ENCODE measurements at regions not wholly inside any gene's neighbourhood (a gene's known extent, or its start where the extent isn't known, plus 50 kb on each side); places are given as distances from the start of the nearest gene placed in this dataset.

GRCh38 chr3:117589454-117589853 lies 879.9 kb downstream of the TUSC7 start:
- no peak for DNase-seq

DNA sequence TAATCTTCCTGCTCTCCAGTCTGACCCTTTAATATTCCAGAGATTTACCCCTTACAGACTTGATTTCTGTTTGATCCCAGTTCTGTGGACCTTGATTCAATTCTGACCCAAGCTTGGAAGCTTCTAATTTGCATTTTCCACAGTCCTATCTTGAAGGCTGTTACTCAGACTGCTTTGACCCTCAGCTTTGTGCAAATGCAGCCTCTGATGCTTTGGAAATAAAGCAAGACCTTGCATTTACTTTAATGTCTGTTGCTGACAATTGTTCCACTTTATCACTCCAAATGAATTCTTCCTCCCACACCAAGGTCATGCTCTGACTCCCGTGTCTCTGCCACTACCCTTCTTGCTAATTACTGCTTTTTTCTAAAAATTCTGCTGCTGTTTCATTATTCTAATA lies 886.0 kb downstream of the TUSC7 start:
- no peak for DNase-seq

DNA sequence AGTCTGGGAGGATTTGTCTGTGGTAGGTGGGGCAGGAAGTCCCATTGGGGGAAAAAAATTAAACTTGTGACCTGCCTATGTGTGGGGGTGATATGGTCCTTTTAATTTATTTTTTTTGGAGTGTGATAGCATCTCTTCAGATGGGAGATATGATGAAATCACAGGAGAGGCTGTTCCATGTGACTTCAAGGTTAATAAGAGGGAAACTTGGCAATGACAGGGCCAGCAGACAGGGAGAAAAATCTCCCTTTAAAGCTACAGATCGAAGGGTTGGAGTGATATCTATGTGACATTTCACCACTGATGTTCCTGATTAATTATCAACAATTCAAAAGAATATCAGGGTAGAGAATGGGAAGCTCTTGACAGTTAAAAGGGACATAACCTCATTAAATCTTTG lies 886.9 kb downstream of the TUSC7 start:
- DNase-seq: no peak

DNA sequence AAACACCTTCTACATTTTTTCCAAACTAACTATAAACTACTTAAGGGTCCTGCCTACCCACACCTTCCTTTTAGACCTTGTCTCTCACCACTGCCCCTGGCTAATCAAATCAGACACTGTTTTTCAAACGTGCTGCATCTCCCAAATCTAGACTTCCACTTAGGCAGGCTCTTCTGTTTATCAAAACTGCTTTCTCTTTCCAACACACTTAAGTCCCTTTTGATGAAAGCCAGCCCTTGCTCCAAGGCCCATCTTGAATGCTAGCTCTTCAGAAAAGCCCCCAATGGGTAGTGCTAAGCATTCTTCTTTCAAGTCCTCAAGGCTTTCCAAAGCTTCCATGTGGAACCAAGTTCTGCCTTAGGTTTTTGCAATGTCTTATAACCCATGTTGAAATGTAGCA lies 888.3 kb downstream of the TUSC7 start:
- no peak for DNase-seq

GRCh38 chr3:117600112-117600511 lies 890.5 kb downstream of the TUSC7 start:
- no peak for DNase-seq

DNA sequence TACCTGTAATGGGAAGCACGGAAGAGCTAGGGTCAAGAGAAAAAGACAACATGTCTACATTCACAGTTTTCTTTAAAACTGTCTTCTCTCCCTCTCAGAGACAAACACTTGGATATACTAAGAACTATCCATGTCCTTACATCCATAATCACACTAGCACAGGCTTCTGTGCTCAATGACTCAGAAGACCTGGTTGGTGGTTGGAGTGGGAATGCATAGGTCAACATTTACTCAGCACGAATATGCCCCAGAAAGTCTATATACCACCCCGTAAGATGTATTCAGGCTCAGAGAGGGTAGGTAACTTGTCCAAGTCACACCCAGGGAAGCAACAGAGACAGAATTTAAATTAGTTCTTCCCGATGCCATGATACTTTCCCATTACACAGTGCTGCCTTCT lies 891.1 kb downstream of the TUSC7 start:
- DNase-seq: no peak

DNA sequence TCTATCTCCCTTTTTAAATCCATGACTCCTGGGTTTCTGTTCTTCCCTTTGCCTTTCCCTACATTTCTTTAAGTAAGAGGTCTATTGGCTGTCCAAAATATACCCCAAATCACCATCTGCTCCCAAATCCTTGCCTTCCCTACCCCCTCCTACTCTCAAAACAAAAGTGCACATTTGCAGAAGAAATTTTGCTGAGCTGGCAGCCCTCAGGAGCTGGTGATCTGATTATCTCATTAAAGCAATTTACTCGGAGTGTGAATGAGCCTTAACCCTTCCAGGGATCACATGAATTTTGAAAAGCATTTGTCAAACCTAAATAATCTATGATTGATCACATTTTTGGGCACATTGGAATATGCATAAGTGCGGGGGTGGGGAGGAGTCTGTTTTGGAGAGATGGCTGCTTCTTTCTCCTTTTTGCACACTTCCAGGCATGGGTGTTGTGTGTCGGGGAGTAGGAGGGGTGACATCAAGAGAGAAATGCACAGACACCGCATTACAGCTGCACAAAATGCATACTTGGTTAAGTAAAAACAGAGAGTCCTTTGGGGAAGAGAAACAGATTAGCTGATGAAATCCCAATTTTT lies 892.6 kb downstream of the TUSC7 start:
- DNase-seq: no peak

DNA sequence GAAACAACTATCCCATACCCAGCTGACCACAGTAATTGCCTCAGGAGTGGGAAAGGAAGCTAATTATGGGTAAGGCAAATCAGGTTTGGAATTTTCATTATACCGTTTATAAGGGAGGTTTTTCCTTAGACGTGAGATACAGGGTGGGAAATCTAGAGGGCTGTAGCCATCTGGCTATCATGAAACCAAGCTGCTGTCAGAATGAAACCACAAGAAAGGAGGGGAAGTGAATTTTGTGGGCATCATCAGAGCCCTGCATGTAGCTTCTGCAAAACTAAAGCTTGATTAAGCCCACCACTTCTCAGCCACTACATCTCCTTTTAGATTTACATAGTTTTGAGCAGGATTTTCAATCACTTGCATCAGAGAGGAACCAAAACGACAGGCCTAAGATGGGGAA lies 893.5 kb downstream of the TUSC7 start:
- peak; percentile 13 to 20 for DNase-seq

DNA sequence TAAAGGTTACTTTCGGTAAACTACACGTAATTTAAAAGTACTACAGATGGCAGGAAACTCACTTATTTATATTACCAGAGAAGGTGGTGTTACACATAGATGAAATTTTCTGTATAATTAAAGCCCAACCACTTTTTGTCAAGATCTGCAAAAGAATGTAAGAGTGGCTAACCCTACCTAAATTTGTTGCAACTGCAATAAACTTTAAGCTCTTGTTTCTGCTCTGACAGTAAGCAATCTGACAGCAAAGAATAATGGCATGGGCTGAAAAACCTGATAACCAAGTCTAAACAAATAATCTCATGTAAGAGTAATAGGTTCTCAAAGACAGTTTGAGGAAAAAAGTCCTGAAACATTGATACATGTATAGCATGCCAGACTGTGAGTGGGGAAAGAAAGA lies 897.3 kb downstream of the TUSC7 start:
- no peak for DNase-seq

GRCh38 chr3:117609330-117609729 lies 899.8 kb downstream of the TUSC7 start:
- no peak for DNase-seq

DNA sequence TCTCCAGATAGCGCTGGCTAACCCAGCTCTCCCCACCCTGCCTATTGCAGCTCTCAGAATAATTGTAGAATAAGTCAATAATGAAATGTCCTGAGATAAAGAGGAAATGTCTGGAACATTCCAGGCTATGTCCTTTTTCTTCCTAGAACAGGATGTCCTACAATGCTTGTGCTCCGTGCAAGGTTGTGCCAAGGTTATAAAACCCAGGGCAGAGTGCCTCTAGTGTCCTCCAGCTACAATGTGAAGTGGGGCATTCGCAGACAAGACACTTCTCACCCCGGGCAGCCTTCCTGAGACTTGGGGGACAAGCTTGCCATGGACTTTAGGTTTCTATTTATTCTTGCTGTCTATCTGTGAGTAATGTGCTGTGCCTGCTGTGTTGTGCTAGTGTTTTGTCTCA lies 900.6 kb downstream of the TUSC7 start:
- DNase-seq: no peak

GRCh38 chr3:117611211-117611610 lies 901.6 kb downstream of the TUSC7 start:
- no peak for DNase-seq

GRCh38 chr3:117616227-117616626 lies 906.6 kb downstream of the TUSC7 start:
- no peak for DNase-seq

- no peak for DNase-seq
Observed at GRCh38 chr3:117617906-117618305, 908.3 kb downstream of the TUSC7 start.

GRCh38 chr3:117618462-117618861 lies 908.9 kb downstream of the TUSC7 start:
- no peak for DNase-seq

DNA sequence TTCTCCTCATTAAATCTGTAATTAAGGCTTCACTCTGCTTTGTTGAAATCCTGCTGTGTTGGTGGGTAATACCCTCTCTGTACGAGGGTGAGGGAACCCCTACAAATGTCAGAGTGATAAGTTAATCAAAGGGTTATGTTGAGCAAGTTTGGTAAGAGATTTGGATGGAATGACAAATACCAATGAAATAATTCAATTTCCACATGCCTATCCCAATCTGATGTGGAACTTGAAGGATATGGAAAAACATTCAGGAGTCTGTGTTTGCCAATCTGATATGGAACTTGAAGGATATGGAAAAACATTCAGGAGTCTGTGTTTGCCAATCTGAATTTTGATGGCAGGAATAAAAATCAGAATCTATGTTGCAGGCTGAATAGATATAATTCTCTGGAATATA lies 910.2 kb downstream of the TUSC7 start:
- no peak for DNase-seq

- no peak for DNase-seq
Observed at GRCh38 chr3:117622171-117622841, 912.7 kb downstream of the TUSC7 start.

- no peak for DNase-seq
Observed at GRCh38 chr3:117624424-117624823, 914.8 kb downstream of the TUSC7 start.

DNA sequence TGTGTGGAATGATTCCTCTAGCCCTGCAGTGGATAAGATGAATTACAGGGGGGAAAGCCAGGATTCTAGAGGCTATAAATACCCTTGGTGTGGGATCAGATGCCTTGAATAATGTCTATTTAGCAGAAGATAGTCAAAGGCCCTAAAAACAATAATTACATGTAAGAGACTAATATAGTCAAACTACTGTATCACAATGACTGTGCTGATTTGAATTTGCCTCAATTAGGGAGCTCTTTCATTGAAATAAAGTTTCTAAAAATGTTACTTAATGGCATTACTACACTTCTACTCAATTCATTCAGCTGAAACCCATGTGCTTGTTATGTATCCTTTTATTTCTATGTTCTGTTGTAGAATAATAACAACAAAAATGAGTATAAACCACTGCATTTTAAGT lies 915.6 kb downstream of the TUSC7 start:
- no peak for DNase-seq

DNA sequence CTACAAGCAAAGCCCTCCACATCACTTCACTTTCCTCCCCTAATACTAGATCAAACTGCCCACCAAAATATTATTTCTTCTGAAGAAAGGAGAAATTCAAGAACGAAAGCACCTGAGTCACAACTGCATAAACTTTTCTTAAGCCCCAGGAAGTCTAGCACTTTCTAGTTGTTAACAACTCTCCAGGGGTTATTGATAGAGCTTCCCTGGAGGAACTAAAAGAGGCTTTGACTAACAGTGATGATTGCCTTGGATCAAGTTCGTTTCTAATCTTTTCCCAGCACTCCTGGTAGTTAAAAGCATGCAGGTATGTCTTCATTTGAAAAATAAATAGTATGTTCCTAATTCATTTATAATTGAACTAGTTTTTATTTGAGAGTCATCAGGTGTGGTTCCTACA lies 917.0 kb downstream of the TUSC7 start:
- DNase-seq: no peak

GRCh38 chr3:117628823-117629291 lies 919.3 kb downstream of the TUSC7 start:
- no peak for DNase-seq

- no peak for DNase-seq
Observed at GRCh38 chr3:117629505-117629904, 919.9 kb downstream of the TUSC7 start.

DNA sequence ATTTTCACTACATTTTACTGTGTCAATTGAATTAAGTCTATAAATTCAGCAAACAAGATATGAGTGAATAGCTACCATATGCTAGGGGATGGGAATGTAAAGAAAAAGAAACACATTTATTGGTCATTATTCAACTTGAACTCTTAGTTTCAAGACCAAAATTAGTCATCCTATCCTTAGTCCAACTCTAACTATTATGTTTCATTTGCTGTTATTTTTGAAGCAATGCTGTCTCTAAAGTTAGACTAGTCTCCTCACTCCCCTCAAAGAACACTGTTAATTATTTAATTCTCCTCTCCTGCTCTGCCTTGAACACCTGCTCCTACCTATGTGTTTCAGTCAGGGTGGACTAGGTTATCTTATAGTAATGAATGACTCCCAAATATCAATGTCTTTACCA lies 920.9 kb downstream of the TUSC7 start:
- no peak for DNase-seq

DNA sequence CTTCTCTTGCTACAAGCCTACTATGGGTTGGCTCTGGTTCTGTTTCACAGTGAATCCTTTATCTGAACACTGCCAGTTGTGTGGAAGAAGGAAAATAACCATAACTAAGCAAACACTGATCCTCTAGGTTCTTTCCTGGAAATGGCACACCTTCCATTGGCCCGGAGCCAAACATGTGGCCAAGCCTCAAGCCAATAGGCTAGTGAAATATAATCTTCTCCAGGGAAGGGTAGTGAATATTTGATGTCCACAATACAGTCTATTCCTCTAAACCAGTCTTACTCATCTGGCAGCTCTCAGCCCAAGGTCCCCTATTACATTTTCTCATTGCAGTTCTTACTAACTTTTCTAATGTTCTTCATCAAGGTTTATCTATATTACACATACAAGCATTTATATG lies 921.3 kb downstream of the TUSC7 start:
- no peak for DNase-seq

DNA sequence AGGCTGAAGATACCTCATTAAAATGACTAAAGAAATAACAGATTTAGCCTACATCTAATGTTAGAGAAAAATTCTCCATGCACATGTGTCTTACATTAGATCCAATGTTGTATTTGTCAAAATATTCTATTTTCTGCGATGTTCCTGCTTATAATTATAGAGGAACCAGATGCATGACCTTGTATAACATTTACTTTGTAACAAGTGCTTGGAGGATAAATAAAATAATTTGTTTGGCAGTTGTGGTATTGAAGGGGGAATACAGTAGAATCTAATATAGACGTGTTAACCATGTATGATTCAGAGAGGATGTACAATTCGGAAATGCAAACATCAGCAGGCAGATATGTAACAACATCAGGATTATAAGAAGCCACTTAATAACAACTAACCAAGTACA lies 922.2 kb downstream of the TUSC7 start:
- no peak for DNase-seq

Measured in AML-193 (cell line).